SK-N-MC (cell line): ENCODE measurements at regions not wholly inside any gene's neighbourhood (a gene's known extent, or its start where the extent isn't known, plus 50 kb on each side); places are given as distances from the start of the nearest gene placed in this dataset.

ENCODE experiments used
- DNase-seq: peaks from one replicate; pipeline ENCODE4 v3.0.0-alpha.2; 2011; ENCODE audit warnings: low read depth, low spot score
- H3K27ac ChIP-seq: fragments of 200-600 bp; sonication (generic); 2 replicates; pipeline ENCODE4 v1.5.1; 2016; ENCODE audit warnings: mixed run types
- H3K36me3 ChIP-seq: fragments of 200-600 bp; sonication (generic); 2 replicates; pipeline ENCODE4 v1.6.1; 2017; ENCODE audit warnings: antibody characterized with exemption, low read length, mixed read lengths; ENCODE audit not compliant: insufficient read depth
- H3K4me3 ChIP-seq: fragments of 200-600 bp; sonication (generic); 2 replicates; pipeline ENCODE4 v1.5.1; 2016
- H3K9ac ChIP-seq: fragments of 200-600 bp; sonication (generic); 2 replicates; pipeline ENCODE4 v1.8.0; 2017; ENCODE audit warnings: mixed run types, mixed read lengths; ENCODE audit not compliant: insufficient read length
- H3K9me3 ChIP-seq: fragments of 200-600 bp; sonication (generic); 2 replicates; pipeline ENCODE4 v1.6.1; 2017; ENCODE audit warnings: low read depth, mild to moderate bottlenecking, antibody characterized with exemption, low read length, moderate library complexity, mixed read lengths
- EZH2 ChIP-seq: fragments of 200-600 bp; sonication (generic); IDR thresholded peaks from one replicate; pipeline ENCODE4 v1.6.1; 2017; ENCODE audit warnings: antibody characterized with exemption
- FOXP2 ChIP-seq: optimal IDR thresholded peaks from 2 replicates; pipeline ENCODE3; 2011; ENCODE audit warnings: mild to moderate bottlenecking, moderate library complexity; ENCODE audit not compliant: insufficient read depth; ENCODE audit errors: extremely low read length, control extremely low read depth
- POLR2AphosphoS5 ChIP-seq: IDR thresholded peaks from 2 replicates; pipeline ENCODE4 v1.6.1; 2012; ENCODE audit warnings: mild to moderate bottlenecking, low read depth, low read length, borderline replicate concordance

- Histone ChIP-seq H3K9ac (no peak overlapping the region), H3K4me3 (no peak overlapping the region), H3K9me3 (no peaks in the 10 kb centered on the region), H3K27ac (no peak overlapping the region), H3K36me3 (no peaks in the 10 kb centered on the region)
- no peak for TF ChIP-seq POLR2AphosphoS5
- DNase-seq: no peak
Observed at GRCh38 chr9:115939065-115939765, 214.4 kb upstream of the PAPPA start.

- no peaks in the 10 kb centered on the region for H3K9me3 ChIP-seq
- H3K36me3 ChIP-seq: no peaks in the 10 kb centered on the region
- no peak for DNase-seq
- H3K27ac ChIP-seq: no peak overlapping the region
- TF ChIP-seq POLR2AphosphoS5 (no peak), EZH2 (no peak), FOXP2 (no peak)
- no peak overlapping the region for H3K9ac ChIP-seq
- no peak overlapping the region for H3K4me3 ChIP-seq
Observed at GRCh38 chr9:115941561-115942315, 211.9 kb upstream of the PAPPA start.

GRCh38 chr9:115943431-115944165, 210.0 kb upstream of the PAPPA start:
- no peak overlapping the region for H3K9ac ChIP-seq
- no peak overlapping the region for H3K27ac ChIP-seq
- no peaks in the 10 kb centered on the region for H3K9me3 ChIP-seq
- no peak for DNase-seq
- TF ChIP-seq FOXP2: no peak
- no peak for TF ChIP-seq EZH2
- TF ChIP-seq POLR2AphosphoS5: no peak
- no peaks in the 10 kb centered on the region for H3K36me3 ChIP-seq
- no peak overlapping the region for H3K4me3 ChIP-seq

GRCh38 chr9:115944166-115944948, 209.2 kb upstream of the PAPPA start:
- Histone ChIP-seq H3K9ac (no peak overlapping the region), H3K27ac (peak overlapping the region; percentile 44; the same call in 1 of the 2 replicates), H3K4me3 (no peak overlapping the region), H3K36me3 (no peaks in the 10 kb centered on the region), H3K9me3 (no peaks in the 10 kb centered on the region)
- DNase-seq: no peak
- TF ChIP-seq FOXP2 (no peak), EZH2 (no peak), POLR2AphosphoS5 (no peak)

GRCh38 chr9:115945009-115945431, 208.6 kb upstream of the PAPPA start:
- Histone ChIP-seq H3K9me3 (no peaks in the 10 kb centered on the region), H3K9ac (no peak overlapping the region), H3K4me3 (no peak overlapping the region), H3K36me3 (no peaks in the 10 kb centered on the region), H3K27ac (peak overlapping the region; percentile 44)
- DNase-seq: no peak
- no peak for TF ChIP-seq POLR2AphosphoS5
- no peak for TF ChIP-seq FOXP2
- TF ChIP-seq EZH2: no peak

- no peak overlapping the region for H3K27ac ChIP-seq
- no peak for DNase-seq
- TF ChIP-seq FOXP2 (no peak), EZH2 (no peak), POLR2AphosphoS5 (no peak)
- H3K9ac ChIP-seq: no peak overlapping the region
- no peak overlapping the region for H3K4me3 ChIP-seq
- H3K9me3 ChIP-seq: no peaks in the 10 kb centered on the region
- no peaks in the 10 kb centered on the region for H3K36me3 ChIP-seq
Observed at GRCh38 chr9:115946530-115946929, 207.1 kb upstream of the PAPPA start.

GRCh38 chr9:115951977-115952376, 201.6 kb upstream of the PAPPA start:
- H3K9ac ChIP-seq: no peak overlapping the region
- no peak overlapping the region for H3K4me3 ChIP-seq
- no peaks in the 10 kb centered on the region for H3K9me3 ChIP-seq
- H3K36me3 ChIP-seq: no peaks in the 10 kb centered on the region
- TF ChIP-seq POLR2AphosphoS5 (no peak), EZH2 (no peak), FOXP2 (no peak)
- DNase-seq: no peak
- no peak overlapping the region for H3K27ac ChIP-seq
